OCI-LY7 (cell line): ENCODE measurements at regions not wholly inside any gene's neighbourhood (a gene's known extent, or its start where the extent isn't known, plus 50 kb on each side); places are given as distances from the start of the nearest gene placed in this dataset.

Experiments used
- BruUV-seq: library from RNA; stranded (reverse); fragments of 400-500 nt; replicated peaks from 2 replicates; lab custom pipeline; 2021; lab: Mats Ljungman, UMichigan
- CTCF ChIA-PET: fragments of 300-600 bp; sonication (Branson Sonifier 250); formaldehyde crosslinking; loops from one replicate; lab custom pipeline; 2022; ENCODE audit warnings: antibody characterized with exemption; ENCODE audit not compliant: unreplicated experiment; lab: Charles Lee
- POLR2A ChIA-PET: fragments of 300-600 bp; sonication (Branson Sonifier 250); formaldehyde crosslinking; loops from one replicate; lab custom pipeline; 2022; ENCODE audit warnings: antibody characterized with exemption; lab: Charles Lee
- DNase-seq: peaks from one replicate; pipeline ENCODE4 v3.0.0-alpha.2; 2015; ENCODE audit warnings: low spot score
- H2AFZ ChIP-seq: fragments of 200-600 bp; sonication (generic), shearing (Covaris generic); 2 replicates; pipeline ENCODE4 v1.6.1; 2014; ENCODE audit warnings: mild to moderate bottlenecking, antibody characterized with exemption, low read length, moderate library complexity
- H3K27ac ChIP-seq: fragments of 200-600 bp; sonication (generic); 2 replicates; pipeline ENCODE4 v1.5.1; 2014; ENCODE audit warnings: mixed run types, low read depth, mild to moderate bottlenecking, moderate library complexity, low read length, inconsistent platforms; ENCODE audit not compliant: poor library complexity, severe bottlenecking
- H3K36me3 ChIP-seq: fragments of 200-600 bp; sonication (generic); 2 replicates; pipeline ENCODE4 v1.6.1; 2014; ENCODE audit warnings: mild to moderate bottlenecking, antibody characterized with exemption, low read length, moderate library complexity, mixed read lengths; ENCODE audit not compliant: insufficient read depth
- H3K4me1 ChIP-seq: fragments of 200-600 bp; sonication (generic); 2 replicates; pipeline ENCODE4 v1.5.1; 2014; ENCODE audit warnings: mild to moderate bottlenecking, low read length; ENCODE audit not compliant: insufficient read depth, poor library complexity, severe bottlenecking
- H3K4me2 ChIP-seq: fragments of 200-600 bp; sonication (generic); 2 replicates; pipeline ENCODE4 v1.6.1; 2014; ENCODE audit warnings: mild to moderate bottlenecking, low read length
- H3K4me3 ChIP-seq: fragments of 200-600 bp; sonication (generic); 2 replicates; pipeline ENCODE4 v1.5.1; 2014; ENCODE audit warnings: mild to moderate bottlenecking, low read depth, low read length; ENCODE audit not compliant: poor library complexity, severe bottlenecking
- H3K79me2 ChIP-seq: fragments of 200-600 bp; sonication (generic); 2 replicates; pipeline ENCODE4 v1.6.1; 2016; ENCODE audit warnings: low read depth, mild to moderate bottlenecking, low read length, moderate library complexity, mixed read lengths; ENCODE audit not compliant: insufficient read depth
- H3K9me2 ChIP-seq: fragments of 200-600 bp; sonication (generic); 2 replicates; pipeline ENCODE4 v1.6.1; 2016; ENCODE audit warnings: mild to moderate bottlenecking, low read length, mixed read lengths; ENCODE audit not compliant: insufficient read depth
- H3K9me3 ChIP-seq: fragments of 200-600 bp; sonication (generic); 2 replicates; pipeline ENCODE4 v1.6.1; 2014; ENCODE audit warnings: mild to moderate bottlenecking, mixed run types, low read length, mixed read lengths
- H4K20me1 ChIP-seq: fragments of 200-600 bp; sonication (generic); 2 replicates; pipeline ENCODE4 v1.6.1; 2014; ENCODE audit warnings: mild to moderate bottlenecking, antibody characterized with exemption, low read length, moderate library complexity, mixed read lengths; ENCODE audit not compliant: insufficient read depth
- EZH2phosphoT487 ChIP-seq: fragments of 200-600 bp; sonication (generic); IDR thresholded peaks from 2 replicates; pipeline ENCODE4 v1.6.1; 2018; ENCODE audit warnings: low read depth, borderline replicate concordance, mild to moderate bottlenecking, mixed run types, antibody characterized with exemption, low read length, moderate library complexity, mixed read lengths
- intact Hi-C: fragments of 100-400 bp; cut with micrococcal nuclease; formaldehyde crosslinking; loops from one replicate; pipeline ENCODE4 v1.10.0; 2022; ENCODE audit not compliant: unreplicated experiment
- TF ChIP-seq, protein P1 (sequence below): fragments of 200-600 bp; sonication (generic); conservative IDR thresholded peaks from 2 replicates; pipeline ENCODE4 v1.5.1; 2014; ENCODE audit warnings: mild to moderate bottlenecking, antibody characterized with exemption, low read length, moderate library complexity, mixed read lengths

DNA sequence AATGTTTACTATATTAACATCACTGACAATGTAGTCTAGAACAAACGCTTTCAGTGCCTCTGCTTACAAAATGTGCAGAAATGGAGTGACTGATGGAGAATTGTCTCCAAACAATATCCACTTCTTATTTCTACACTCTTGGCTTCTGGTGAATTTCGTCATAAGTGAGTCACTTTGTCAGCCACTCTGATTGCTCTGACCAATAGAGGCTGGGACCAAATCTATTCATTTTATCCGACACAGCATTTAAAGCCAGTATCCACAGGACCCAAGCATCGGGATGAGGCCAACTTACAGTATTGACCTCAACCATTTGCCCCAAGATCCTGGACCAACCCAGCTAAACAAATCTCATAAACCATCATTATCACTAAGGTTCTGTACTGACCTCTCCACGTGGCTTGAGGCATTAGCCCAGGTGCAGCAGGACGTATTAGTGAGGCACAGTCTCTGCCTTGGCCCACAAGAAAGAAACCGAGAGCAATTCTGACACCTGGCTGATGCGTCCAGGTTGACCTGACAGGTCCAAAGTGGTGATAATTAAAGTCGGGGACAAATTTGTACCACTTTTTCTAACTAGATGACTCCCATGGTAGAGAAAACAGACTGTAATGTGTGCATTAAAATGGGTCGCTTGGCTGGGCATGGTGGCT is 53.3 kb upstream of the ERO1B start:
- TF ChIP-seq, protein P1, sequence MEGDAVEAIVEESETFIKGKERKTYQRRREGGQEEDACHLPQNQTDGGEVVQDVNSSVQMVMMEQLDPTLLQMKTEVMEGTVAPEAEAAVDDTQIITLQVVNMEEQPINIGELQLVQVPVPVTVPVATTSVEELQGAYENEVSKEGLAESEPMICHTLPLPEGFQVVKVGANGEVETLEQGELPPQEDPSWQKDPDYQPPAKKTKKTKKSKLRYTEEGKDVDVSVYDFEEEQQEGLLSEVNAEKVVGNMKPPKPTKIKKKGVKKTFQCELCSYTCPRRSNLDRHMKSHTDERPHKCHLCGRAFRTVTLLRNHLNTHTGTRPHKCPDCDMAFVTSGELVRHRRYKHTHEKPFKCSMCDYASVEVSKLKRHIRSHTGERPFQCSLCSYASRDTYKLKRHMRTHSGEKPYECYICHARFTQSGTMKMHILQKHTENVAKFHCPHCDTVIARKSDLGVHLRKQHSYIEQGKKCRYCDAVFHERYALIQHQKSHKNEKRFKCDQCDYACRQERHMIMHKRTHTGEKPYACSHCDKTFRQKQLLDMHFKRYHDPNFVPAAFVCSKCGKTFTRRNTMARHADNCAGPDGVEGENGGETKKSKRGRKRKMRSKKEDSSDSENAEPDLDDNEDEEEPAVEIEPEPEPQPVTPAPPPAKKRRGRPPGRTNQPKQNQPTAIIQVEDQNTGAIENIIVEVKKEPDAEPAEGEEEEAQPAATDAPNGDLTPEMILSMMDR = no peak
- no peak for TF ChIP-seq EZH2phosphoT487
- Histone ChIP-seq H3K9me2 (no peaks in the 10 kb centered on the region), H3K79me2 (no peaks in the 10 kb centered on the region), H3K4me3 (no peak overlapping the region), H2AFZ (no peak overlapping the region), H3K36me3 (no peaks in the 10 kb centered on the region), H3K27ac (no peak overlapping the region), H4K20me1 (no peaks in the 10 kb centered on the region), H3K4me2 (no peak overlapping the region), H3K9me3 (no peaks in the 10 kb centered on the region), H3K4me1 (no peaks in the 10 kb centered on the region)
- CTCF ChIA-PET = no interaction called here
- intact Hi-C loops = no loop called here
- BruUV-seq = no TSS peak
- POLR2A ChIA-PET = no interaction called here
- DNase-seq = no peak

DNA sequence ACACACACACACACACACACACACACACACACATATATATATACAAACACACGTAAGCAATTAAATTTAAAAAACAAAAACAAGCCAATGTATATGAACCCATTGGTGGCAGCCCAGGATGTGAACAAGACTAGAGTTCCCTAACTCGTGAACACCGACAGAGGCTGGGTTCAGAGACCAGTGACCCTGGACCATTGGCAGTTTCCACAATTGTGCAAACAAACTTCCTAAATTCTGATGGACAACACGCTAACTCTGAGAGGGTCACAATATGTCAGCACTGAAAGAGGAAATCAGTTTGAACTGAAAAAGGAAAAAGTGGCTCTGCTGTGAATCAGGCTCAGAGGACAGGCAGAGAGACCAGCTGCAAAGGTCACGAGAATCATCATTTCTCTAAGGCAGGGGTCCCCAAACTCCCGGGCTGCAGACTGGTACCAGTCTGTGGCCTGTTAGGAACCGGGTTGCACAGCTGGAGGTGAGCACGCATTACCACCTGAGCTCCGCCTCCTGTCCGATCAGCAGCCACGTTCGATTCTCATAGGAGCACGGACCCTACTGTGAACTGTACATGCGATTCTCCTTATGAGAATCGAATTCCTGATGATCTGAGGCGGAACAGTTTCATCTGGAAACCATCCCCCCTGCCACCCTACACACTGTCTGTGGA is 50.5 kb upstream of the ERO1B start:
- H3K4me3 ChIP-seq = no peak overlapping the region
- H3K9me3 ChIP-seq = no peaks in the 10 kb centered on the region
- intact Hi-C loops = no loop called here
- TF ChIP-seq, protein P1 = no peak
- no peak for TF ChIP-seq EZH2phosphoT487
- CTCF ChIA-PET = no interaction called here
- H4K20me1 ChIP-seq = no peaks in the 10 kb centered on the region
- no peak overlapping the region for H3K27ac ChIP-seq
- H2AFZ ChIP-seq = no peak overlapping the region
- H3K36me3 ChIP-seq = no peaks in the 10 kb centered on the region
- H3K79me2 ChIP-seq = no peaks in the 10 kb centered on the region
- no peaks in the 10 kb centered on the region for H3K4me1 ChIP-seq
- POLR2A ChIA-PET = no interaction called here
- no peak overlapping the region for H3K4me2 ChIP-seq
- DNase-seq = no peak
- no TSS peak for BruUV-seq
- no peaks in the 10 kb centered on the region for H3K9me2 ChIP-seq
